ENCODE measurements at regions not wholly inside any gene's neighbourhood (a gene's known extent, or its start where the extent isn't known, plus 50 kb on each side); places are given as distances from the start of the nearest gene placed in this dataset.

DNA sequence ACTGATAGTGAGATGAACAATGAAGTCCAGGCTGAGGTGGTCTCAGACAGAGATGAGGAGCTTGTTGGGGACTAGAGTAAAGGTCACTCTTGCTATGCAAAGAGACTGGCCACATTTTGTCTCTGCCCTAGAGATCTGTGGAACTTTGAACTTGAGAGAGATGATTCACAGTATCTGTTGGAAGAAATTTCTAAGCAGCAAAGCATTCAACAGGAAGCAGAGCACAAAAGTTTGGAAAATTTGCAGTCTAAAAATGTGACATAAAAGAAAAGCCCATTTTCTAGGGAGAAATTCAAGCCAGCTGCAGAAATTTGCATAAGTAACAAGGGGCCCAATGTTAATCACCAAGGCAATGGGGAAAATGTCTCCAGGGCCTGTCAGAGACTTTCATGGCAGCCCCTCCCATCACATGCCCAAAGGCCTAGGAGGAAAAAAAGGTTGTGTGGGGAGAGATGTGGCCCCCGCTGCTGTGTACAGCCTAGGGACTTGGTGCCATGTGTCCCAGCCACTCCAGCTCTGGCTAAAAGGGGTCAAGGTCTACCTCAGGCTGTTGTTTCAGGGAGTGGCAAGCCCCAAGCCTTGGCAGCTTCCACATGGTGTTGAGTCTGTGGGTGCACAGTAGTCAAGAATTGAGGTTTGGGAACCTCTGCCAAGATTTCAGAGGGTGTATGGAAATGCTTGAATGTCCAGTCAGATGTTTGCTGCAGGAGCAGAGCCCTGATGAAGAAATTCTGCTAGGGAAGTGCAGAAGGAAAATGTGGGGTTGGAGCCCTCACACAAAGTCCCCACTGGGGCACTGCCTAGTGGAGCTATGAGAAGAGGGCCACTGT lies 262.8 kb downstream of the DKK2 start:
- Mint-ChIP-seq H3K9me3 (ENCODE audit: insufficient read depth) (peaks cover 5% of the 10 kb centered on the region), H3K4me3 (no peak overlapping the region), H3K4me1 (no peaks in the 10 kb centered on the region), H3K27me3 (no peaks in the 10 kb centered on the region), H3K27ac (no peak overlapping the region)
- 56% methylated on average over 1 of the region's 1 CpG for WGBS (ENCODE audit: insufficient coverage)
- H3K27ac ChIP-seq (ENCODE audit: low read length in 2 of 2), result no peak overlapping the region
- H3K27me3 ChIP-seq (replicated peaks in 1 of 4; ENCODE audit: control extremely low read depth in 1 of 4, control insufficient read depth in 3 of 4, insufficient read depth in 4 of 4, low read length in 3 of 4), result no peaks in the 10 kb centered on the region
- CTCF ChIA-PET, result no interaction called here
- DNase-seq (no peak), ATAC-seq (ENCODE audit: low read depth) (no peak)
- H3K4me2 ChIP-seq (replicated peaks; ENCODE audit: low read depth, low read length, poor library complexity, severe bottlenecking), result no peak overlapping the region
- H3K9ac ChIP-seq (ENCODE audit: low read length), result no peak overlapping the region
- H3K9me3 ChIP-seq (ENCODE audit: control extremely low read depth in 1 of 3, control insufficient read depth in 2 of 3, insufficient read depth in 1 of 3, low read length in 2 of 3), result peaks cover 0 to 3% (median 0%) of the 10 kb centered on the region in 3 donors
- no peaks in the 10 kb centered on the region for H3K36me3 ChIP-seq (replicated peaks in 1 of 2; ENCODE audit: control extremely low read depth in 1 of 2, control insufficient read depth in 1 of 2, extremely low read depth in 1 of 2, insufficient read depth in 2 of 2, low read length in 1 of 2)
- H3K4me1 ChIP-seq (ENCODE audit: control insufficient read depth in 2 of 2, insufficient read depth in 2 of 2, low read length in 2 of 2), result no peaks in the 10 kb centered on the region
- H3K79me2 ChIP-seq (ENCODE audit: control insufficient read depth, insufficient read depth, low read length), result no peaks in the 10 kb centered on the region
- intact Hi-C loops (cut with micrococcal nuclease), result no loop called here
- no peaks in the 10 kb centered on the region for H4K20me1 ChIP-seq (ENCODE audit: control insufficient read depth, insufficient read depth, low read length, poor library complexity, severe bottlenecking)
- POLR2A ChIA-PET, result interaction anchor here (0.6 kb wide), 1 partner anchor 15 kb away, joined by 3 read pairs; no protein-coding TSS in a partner anchor
- no peak for TF ChIP-seq EZH2 (IDR thresholded peaks at IDR 0.05; ENCODE audit: borderline replicate concordance, insufficient read depth, low read depth, low read length, poor library complexity, severe bottlenecking)
- TF ChIP-seq, protein P1, sequence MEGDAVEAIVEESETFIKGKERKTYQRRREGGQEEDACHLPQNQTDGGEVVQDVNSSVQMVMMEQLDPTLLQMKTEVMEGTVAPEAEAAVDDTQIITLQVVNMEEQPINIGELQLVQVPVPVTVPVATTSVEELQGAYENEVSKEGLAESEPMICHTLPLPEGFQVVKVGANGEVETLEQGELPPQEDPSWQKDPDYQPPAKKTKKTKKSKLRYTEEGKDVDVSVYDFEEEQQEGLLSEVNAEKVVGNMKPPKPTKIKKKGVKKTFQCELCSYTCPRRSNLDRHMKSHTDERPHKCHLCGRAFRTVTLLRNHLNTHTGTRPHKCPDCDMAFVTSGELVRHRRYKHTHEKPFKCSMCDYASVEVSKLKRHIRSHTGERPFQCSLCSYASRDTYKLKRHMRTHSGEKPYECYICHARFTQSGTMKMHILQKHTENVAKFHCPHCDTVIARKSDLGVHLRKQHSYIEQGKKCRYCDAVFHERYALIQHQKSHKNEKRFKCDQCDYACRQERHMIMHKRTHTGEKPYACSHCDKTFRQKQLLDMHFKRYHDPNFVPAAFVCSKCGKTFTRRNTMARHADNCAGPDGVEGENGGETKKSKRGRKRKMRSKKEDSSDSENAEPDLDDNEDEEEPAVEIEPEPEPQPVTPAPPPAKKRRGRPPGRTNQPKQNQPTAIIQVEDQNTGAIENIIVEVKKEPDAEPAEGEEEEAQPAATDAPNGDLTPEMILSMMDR (IDR thresholded peaks at IDR 0.05), result no peak
- no peak overlapping the region for H3K4me3 ChIP-seq (ENCODE audit: control extremely low read depth in 1 of 5, extremely low read depth in 1 of 5, insufficient read depth in 1 of 5, low read depth in 2 of 5, low read length in 4 of 5)
- no peak overlapping the region for H2AFZ ChIP-seq (ENCODE audit: insufficient read depth, low read depth, low read length, poor library complexity, severe bottlenecking)

DNA sequence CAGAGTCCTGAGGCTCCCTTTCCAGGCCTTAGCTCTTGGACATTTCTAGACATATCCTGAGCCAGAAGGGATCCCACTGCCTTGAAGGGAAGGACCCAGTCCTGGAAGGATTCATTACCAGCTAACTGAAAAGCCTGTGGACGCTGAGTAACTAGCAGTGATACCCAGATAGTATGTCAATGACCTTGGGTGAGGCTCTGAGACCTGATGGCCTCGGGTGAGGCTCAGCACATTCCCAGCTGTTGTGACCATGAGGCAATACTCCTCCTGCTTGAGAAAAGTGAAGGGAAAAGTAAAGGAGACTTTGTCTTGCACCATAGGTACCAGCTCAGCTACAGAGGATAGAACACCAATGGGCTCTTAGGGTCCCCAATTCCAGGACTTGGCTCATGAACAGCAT lies 268.1 kb downstream of the DKK2 start:
- Mint-ChIP-seq H3K27me3 (no peaks in the 10 kb centered on the region), H3K4me1 (no peaks in the 10 kb centered on the region), H3K4me3 (no peak overlapping the region), H3K9me3 (ENCODE audit: insufficient read depth) (peaks cover 5% of the 10 kb centered on the region), H3K27ac (no peak overlapping the region)
- no peak overlapping the region for H3K4me2 ChIP-seq (replicated peaks; ENCODE audit: low read depth, low read length, poor library complexity, severe bottlenecking)
- POLR2A ChIA-PET, result no interaction called here
- no peak overlapping the region for H3K9ac ChIP-seq (ENCODE audit: low read length)
- H3K36me3 ChIP-seq (replicated peaks in 1 of 2; ENCODE audit: control extremely low read depth in 1 of 2, control insufficient read depth in 1 of 2, extremely low read depth in 1 of 2, insufficient read depth in 2 of 2, low read length in 1 of 2), result no peaks in the 10 kb centered on the region
- no peaks in the 10 kb centered on the region for H3K4me1 ChIP-seq (ENCODE audit: control insufficient read depth in 2 of 2, insufficient read depth in 2 of 2, low read length in 2 of 2)
- H3K27ac ChIP-seq (ENCODE audit: low read length in 2 of 2), result no peak overlapping the region
- H3K27me3 ChIP-seq (replicated peaks in 1 of 4; ENCODE audit: control extremely low read depth in 1 of 4, control insufficient read depth in 3 of 4, insufficient read depth in 4 of 4, low read length in 3 of 4), result no peaks in the 10 kb centered on the region
- CTCF ChIA-PET, result no interaction called here
- H2AFZ ChIP-seq (ENCODE audit: insufficient read depth, low read depth, low read length, poor library complexity, severe bottlenecking), result no peak overlapping the region
- intact Hi-C loops (cut with micrococcal nuclease), result no loop called here
- no peaks in the 10 kb centered on the region for H3K9me3 ChIP-seq (ENCODE audit: control extremely low read depth in 1 of 3, control insufficient read depth in 2 of 3, insufficient read depth in 1 of 3, low read length in 2 of 3)
- WGBS (ENCODE audit: insufficient coverage), result 89% methylated on average over 2 of the region's 2 CpGs
- H4K20me1 ChIP-seq (ENCODE audit: control insufficient read depth, insufficient read depth, low read length, poor library complexity, severe bottlenecking), result no peaks in the 10 kb centered on the region
- ATAC-seq (ENCODE audit: low read depth) (no peak), DNase-seq (no peak)
- H3K4me3 ChIP-seq (ENCODE audit: control extremely low read depth in 1 of 5, extremely low read depth in 1 of 5, insufficient read depth in 1 of 5, low read depth in 2 of 5, low read length in 4 of 5), result no peak overlapping the region
- no peak for TF ChIP-seq EZH2 (IDR thresholded peaks at IDR 0.05; ENCODE audit: borderline replicate concordance, insufficient read depth, low read depth, low read length, poor library complexity, severe bottlenecking)
- TF ChIP-seq, protein P1 (IDR thresholded peaks at IDR 0.05), result no peak
- no peaks in the 10 kb centered on the region for H3K79me2 ChIP-seq (ENCODE audit: control insufficient read depth, insufficient read depth, low read length)

Data from B cell (primary cell).